ENCODE measurements at regions not wholly inside any gene's neighbourhood (a gene's known extent, or its start where the extent isn't known, plus 50 kb on each side); places are given as distances from the start of the nearest gene placed in this dataset.

GRCh38 chr3:132124096-132124495, 89.3 kb upstream of the CPNE4 start:
- H3K4me1 ChIP-seq (ENCODE audit: control insufficient read depth, insufficient read depth, low read length): no peaks in the 10 kb centered on the region
- in situ Hi-C loops (cut with HindIII; ENCODE audit: low pct_unique_long_range_greater_than_20kb, low sequenced_read_pairs) (no loop called here), intact Hi-C loops (cut with micrococcal nuclease; ENCODE audit: unreplicated experiment) (no loop called here)
- H3K4me3 ChIP-seq (ENCODE audit: low read depth in 2 of 2, low read length in 2 of 2): no peak overlapping the region
- no peak for TF ChIP-seq POLR2AphosphoS5 (IDR thresholded peaks at IDR 0.05; ENCODE audit: low read depth, low read length)
- TF ChIP-seq SIN3A (IDR thresholded peaks at IDR 0.05; ENCODE audit: borderline replicate concordance, insufficient read depth, low read depth, low read length): no peak
- no peak for TF ChIP-seq TCF7L2 (IDR thresholded peaks at IDR 0.05; ENCODE audit: low read depth, low read length)
- no peak for TF ChIP-seq CTCF (IDR thresholded peaks at IDR 0.05)
- no peak for TF ChIP-seq REST (IDR thresholded peaks at IDR 0.05; ENCODE audit: insufficient read depth in 1 of 2, low read depth in 2 of 2, low read length in 1 of 2)
- no peaks in the 10 kb centered on the region for H3K9me3 ChIP-seq (ENCODE audit: control insufficient read depth, insufficient read depth, low read depth, low read length)
- CTCF ChIA-PET: no interaction called here
- H3K36me3 ChIP-seq (ENCODE audit: control insufficient read depth, insufficient read depth, low read length): no peaks in the 10 kb centered on the region
- no peak overlapping the region for H3K27ac ChIP-seq (ENCODE audit: low read length)
- POLR2A ChIA-PET: no interaction called here
- DNase-seq (ENCODE audit: low read depth, low spot score) (no peak), ATAC-seq (no peak)
- BruUV-seq (replicated peaks): no TSS peak
- H3K27me3 ChIP-seq (ENCODE audit: control insufficient read depth, insufficient read depth, low read length): no peaks in the 10 kb centered on the region

- CTCF ChIA-PET: no interaction called here
- ATAC-seq (no peak), DNase-seq (ENCODE audit: low read depth, low spot score) (no peak)
- H3K36me3 ChIP-seq (ENCODE audit: control insufficient read depth, insufficient read depth, low read length): no peaks in the 10 kb centered on the region
- H3K4me1 ChIP-seq (ENCODE audit: control insufficient read depth, insufficient read depth, low read length): no peaks in the 10 kb centered on the region
- no peaks in the 10 kb centered on the region for H3K27me3 ChIP-seq (ENCODE audit: control insufficient read depth, insufficient read depth, low read length)
- H3K9me3 ChIP-seq (ENCODE audit: control insufficient read depth, insufficient read depth, low read depth, low read length): no peaks in the 10 kb centered on the region
- H3K27ac ChIP-seq (ENCODE audit: low read length): no peak overlapping the region
- no peak overlapping the region for H3K4me3 ChIP-seq (ENCODE audit: low read depth in 2 of 2, low read length in 2 of 2)
- POLR2A ChIA-PET: no interaction called here
- BruUV-seq (replicated peaks): no TSS peak
- in situ Hi-C loops (cut with HindIII; ENCODE audit: low pct_unique_long_range_greater_than_20kb, low sequenced_read_pairs) (no loop called here), intact Hi-C loops (cut with micrococcal nuclease; ENCODE audit: unreplicated experiment) (no loop called here)
- TF ChIP-seq CTCF (IDR thresholded peaks at IDR 0.05) (no peak), TCF7L2 (IDR thresholded peaks at IDR 0.05; ENCODE audit: low read depth, low read length) (no peak), POLR2AphosphoS5 (IDR thresholded peaks at IDR 0.05; ENCODE audit: low read depth, low read length) (no peak), REST (IDR thresholded peaks at IDR 0.05; ENCODE audit: insufficient read depth in 1 of 2, low read depth in 2 of 2, low read length in 1 of 2) (no peak), SIN3A (IDR thresholded peaks at IDR 0.05; ENCODE audit: borderline replicate concordance, insufficient read depth, low read depth, low read length) (no peak)
Measured at GRCh38 chr3:132124651-132125284, 90.0 kb upstream of the CPNE4 start.

Measured in Panc1 (cell line).